GM12878 (cell line): ENCODE measurements at regions not wholly inside any gene's neighbourhood (a gene's known extent, or its start where the extent isn't known, plus 50 kb on each side); places are given as distances from the start of the nearest gene placed in this dataset.

Experiments
- ATAC-seq: fragments of 200-7000 bp; cut with Tn5 transposase; 3 replicates; pipeline ENCODE4 v1.9.1; 2020; ENCODE audit warnings: mild to moderate bottlenecking, moderate library complexity
- BruUV-seq: library from RNA; stranded (reverse); fragments of 400-500 nt; replicated peaks from 2 replicates; lab custom pipeline; 2021; lab: Mats Ljungman, UMichigan
- CTCF ChIA-PET: fragments of 300-600 bp; sonication (Branson Sonifier 250); formaldehyde crosslinking; extraction: SDS; loops from one replicate; lab custom pipeline; 2021; ENCODE audit warnings: inconsistent platforms; lab: Yijun Ruan, JAX
- POLR2A ChIA-PET: fragments of 350-600 bp; formaldehyde crosslinking; extraction: SDS; loops from one replicate; lab custom pipeline; 2021; ENCODE audit warnings: inconsistent platforms; lab: Charles Lee
- RAD21 ChIA-PET: fragments of 300-600 bp; sonication (Branson Sonifier 250); formaldehyde crosslinking; loops from one replicate; lab custom pipeline; 2023; ENCODE audit warnings: antibody characterized with exemption; ENCODE audit not compliant: unreplicated experiment; lab: Charles Lee
- SMC1A ChIA-PET: fragments of 300-600 bp; sonication (Branson Sonifier 250); formaldehyde crosslinking; loops from one replicate; lab custom pipeline; 2023; ENCODE audit not compliant: unreplicated experiment, uncharacterized antibody; lab: Charles Lee
- DNase-seq: peaks from one replicate; pipeline ENCODE4 v3.0.0-alpha.2; 2011; ENCODE audit warnings: low read depth, low spot score
- FAIRE-seq: peaks from 3 replicates; lab custom pipeline; 2011; peaks lifted over from hg19 to GRCh38; lab: Jason Lieb, UNC
- H2AFZ ChIP-seq: 2 replicates; pipeline ENCODE4 v1.6.0; 2011; ENCODE audit warnings: low read depth, low read length, control low read depth; ENCODE audit not compliant: control insufficient read depth
- H3K27ac ChIP-seq: 2 replicates; pipeline ENCODE4 v1.5.1; 2011; ENCODE audit warnings: control low read depth; ENCODE audit not compliant: control insufficient read depth, insufficient read depth
- H3K27me3 ChIP-seq, 2 experiments: replicated peaks in 1 of 2; 2 replicates each; pipeline versions ENCODE4 v1.6.0 to v1.6.1; 2011; ENCODE audit warnings: low read length in 1 of 2; ENCODE audit not compliant: control insufficient read depth in 2 of 2, insufficient read depth in 2 of 2
- H3K36me3 ChIP-seq, 2 experiments: 2 replicates each; pipeline ENCODE4 v1.5.1; 2011; ENCODE audit warnings: low read length in 1 of 2; ENCODE audit not compliant: control insufficient read depth in 2 of 2, insufficient read depth in 2 of 2
- H3K4me1 ChIP-seq: 2 replicates; pipeline ENCODE4 v1.6.1; 2011; ENCODE audit warnings: mild to moderate bottlenecking, low read length, moderate library complexity, mixed read lengths; ENCODE audit not compliant: control insufficient read depth, insufficient read depth
- H3K4me2 ChIP-seq: 2 replicates; pipeline ENCODE4 v1.6.0; 2011; ENCODE audit warnings: control low read depth; ENCODE audit not compliant: control insufficient read depth, insufficient read depth
- H3K4me3 ChIP-seq: fragments of 200-600 bp; sonication (generic); 2 replicates; pipeline ENCODE4 v1.5.1; 2016
- H3K79me2 ChIP-seq: 2 replicates; pipeline ENCODE4 v1.6.0; 2011; ENCODE audit warnings: low read length; ENCODE audit not compliant: control insufficient read depth, insufficient read depth
- H3K9ac ChIP-seq: 2 replicates; pipeline ENCODE4 v1.8.0; 2011; ENCODE audit warnings: low read length, control low read depth, mixed read lengths; ENCODE audit not compliant: control insufficient read depth, insufficient read depth
- H3K9me3 ChIP-seq: replicated peaks from 3 replicates; pipeline ENCODE4 v1.5.1; 2011; ENCODE audit warnings: mild to moderate bottlenecking, low read length; ENCODE audit not compliant: control insufficient read depth, insufficient read depth
- H4K20me1 ChIP-seq: 2 replicates; pipeline ENCODE4 v1.6.0; 2011; ENCODE audit not compliant: control insufficient read depth, insufficient read depth
- BHLHE40 ChIP-seq, 2 experiments: fragments of 450-650 bp in 1 of 2; IDR thresholded peaks; 2 replicates each; pipeline ENCODE4 v1.6.1; 2011 to 2017; ENCODE audit warnings: low read depth in 2 of 2, borderline replicate concordance in 1 of 2, improper control_type of control experiment in 1 of 2, low read length in 1 of 2, mild to moderate bottlenecking in 1 of 2
- CBX5 ChIP-seq: sonication (generic); IDR thresholded peaks from 2 replicates; pipeline ENCODE4 v1.6.1; 2016; ENCODE audit warnings: low read depth, moderate library complexity, mild to moderate bottlenecking, inconsistent platforms
- CHD4 ChIP-seq: fragments of 200-600 bp; sonication (generic); IDR thresholded peaks from 2 replicates; pipeline ENCODE4 v1.6.1; 2016; ENCODE audit warnings: mild to moderate bottlenecking
- HDAC2 ChIP-seq: fragments of 200-600 bp; sonication (generic); IDR thresholded peaks from 2 replicates; pipeline ENCODE4 v1.6.1; 2017
- IRF3 ChIP-seq: fragments of 450-650 bp; IDR thresholded peaks from 2 replicates; pipeline ENCODE4 v1.6.1; 2014; ENCODE audit warnings: mild to moderate bottlenecking
- NBN ChIP-seq: fragments of 450-650 bp; IDR thresholded peaks from 2 replicates; pipeline ENCODE4 v1.6.1; 2016
- PAX5 ChIP-seq: IDR thresholded peaks from 2 replicates; pipeline ENCODE4 v1.6.1; 2011; ENCODE audit warnings: low read depth, low read length, borderline replicate concordance
- PKNOX1 ChIP-seq: fragments of 450-650 bp; IDR thresholded peaks from 2 replicates; pipeline ENCODE4 v1.6.1; 2016; ENCODE audit warnings: mild to moderate bottlenecking
- POU2F2 ChIP-seq: IDR thresholded peaks from 3 replicates; pipeline ENCODE4 v1.6.1; 2011; ENCODE audit warnings: low read depth, mild to moderate bottlenecking, low read length, borderline replicate concordance
- RELA ChIP-seq: fragments of 450-650 bp; IDR thresholded peaks from 2 replicates; pipeline ENCODE4 v1.8.0; 2014; ENCODE audit warnings: borderline replicate concordance; ENCODE audit not compliant: partially characterized antibody
- RFX5 ChIP-seq: IDR thresholded peaks from 2 replicates; pipeline ENCODE4 v1.6.1; 2011; ENCODE audit warnings: low read depth, low read length, improper control_type of control experiment
- RUNX3 ChIP-seq: IDR thresholded peaks from 2 replicates; pipeline ENCODE4 v1.6.1; 2012; ENCODE audit warnings: low read length, inconsistent platforms
- SIN3A ChIP-seq: IDR thresholded peaks from 2 replicates; pipeline ENCODE4 v1.6.1; 2012; ENCODE audit warnings: low read depth, low read length, improper control_type of control experiment
- SUPT20H ChIP-seq: IDR thresholded peaks from 2 replicates; pipeline ENCODE4 v1.6.1; 2011; ENCODE audit warnings: low read depth, mild to moderate bottlenecking, low read length, moderate library complexity, borderline replicate concordance; ENCODE audit not compliant: control insufficient read depth
- TBL1XR1 ChIP-seq: IDR thresholded peaks from 2 replicates; pipeline ENCODE4 v1.6.1; 2012; ENCODE audit warnings: low read depth, low read length, improper control_type of control experiment
- USF1 ChIP-seq: IDR thresholded peaks from 2 replicates; pipeline ENCODE4 v1.6.1; 2011; ENCODE audit warnings: borderline replicate concordance, low read depth, mild to moderate bottlenecking, moderate library complexity, mixed read lengths, low read length; ENCODE audit not compliant: insufficient read depth; ENCODE audit errors: extremely low read length
- YY1 ChIP-seq: IDR thresholded peaks from 2 replicates; pipeline ENCODE4 v1.6.1; 2011; ENCODE audit warnings: low read depth, mild to moderate bottlenecking, low read length
- ZBTB40 ChIP-seq: fragments of 450-650 bp; IDR thresholded peaks from 2 replicates; pipeline ENCODE4 v1.6.1; 2016; ENCODE audit warnings: mild to moderate bottlenecking, moderate library complexity, borderline replicate concordance
- ZNF24 ChIP-seq: fragments of 450-650 bp; IDR thresholded peaks from 2 replicates; pipeline ENCODE4 v1.6.1; 2017; ENCODE audit warnings: antibody characterized with exemption, mild to moderate bottlenecking
- WGBS: methylation state at CpG from one replicate; pipeline ENCODE4 v1.1.6; 2016; ENCODE audit warnings: low lambda C conversion rate; ENCODE audit not compliant: insufficient replicate concordance, insufficient coverage; ENCODE audit errors: missing lambda C conversion rate; 5-methylcytosine and 5-hydroxymethylcytosine counted together
- in situ Hi-C: fragments of 300-500 bp; cut with MboI; formaldehyde crosslinking; loops from 9 replicates; pipeline ENCODE4 v1.14.3; 2018; ENCODE audit warnings: mixed read lengths
- intact Hi-C: fragments of 100-400 bp; cut with micrococcal nuclease; formaldehyde crosslinking; loops from one replicate; pipeline ENCODE4 v1.14.2; 2022; ENCODE audit not compliant: unreplicated experiment

GRCh38 chr10:14403359-14403758 lies 72.6 kb upstream of the FRMD4A start:
- H3K4me3 ChIP-seq, result no peak overlapping the region
- H3K79me2 ChIP-seq, result no peaks in the 10 kb centered on the region
- TF ChIP-seq ZBTB40 (no peak), BHLHE40 (IDR thresholded peaks at IDR 0.05; ENCODE audit: borderline replicate concordance in 1 of 2, low read depth in 2 of 2, low read length in 1 of 2) (no peak), ZNF24 (no peak), RUNX3 (no peak), CHD4 (no peak), PAX5 (no peak), SIN3A (no peak), YY1 (no peak), TBL1XR1 (no peak), CBX5 (no peak), PKNOX1 (no peak), NBN (no peak), SUPT20H (no peak), IRF3 (no peak), RFX5 (no peak), HDAC2 (no peak), POU2F2 (no peak), USF1 (no peak), RELA (no peak)
- H3K27ac ChIP-seq, result no peak overlapping the region
- BruUV-seq, result no TSS peak
- H3K4me2 ChIP-seq, result no peak overlapping the region
- RAD21 ChIA-PET, result no interaction called here
- FAIRE-seq (no peak), ATAC-seq (no peak), DNase-seq (no peak)
- no peaks in the 10 kb centered on the region for H3K4me1 ChIP-seq
- CTCF ChIA-PET, result no interaction called here
- peaks cover 4% of the 10 kb centered on the region in 2 experiments for H3K27me3 ChIP-seq
- peaks cover 2% of the 10 kb centered on the region; the same call in 1 of the 2 replicates for H4K20me1 ChIP-seq
- 49% methylated on average over 6 of the region's 6 CpGs for WGBS
- in situ Hi-C loops, result no loop called here
- H2AFZ ChIP-seq, result no peak overlapping the region
- H3K9me3 ChIP-seq, result no peaks in the 10 kb centered on the region; the same call in 2 of the 3 replicates
- H3K9ac ChIP-seq, result no peak overlapping the region
- intact Hi-C loops, result no loop called here
- no peaks in the 10 kb centered on the region for H3K36me3 ChIP-seq
- SMC1A ChIA-PET, result no interaction called here
- POLR2A ChIA-PET, result no interaction called here
